GM23338 (cell line): ENCODE measurements at regions not wholly inside any gene's neighbourhood (a gene's known extent, or its start where the extent isn't known, plus 50 kb on each side); places are given as distances from the start of the nearest gene placed in this dataset.

Experiments
- CREB1 ChIP-seq: fragments of 250-450 bp; sonication (Bioruptor Pico); IDR thresholded peaks from 2 replicates; pipeline ENCODE4 v1.5.0; 2020; ENCODE audit warnings: low read depth, mild to moderate bottlenecking, moderate library complexity
- CTCF ChIP-seq, 2 experiments: fragments of 200-600 bp in 1 of 2; sonication (generic) in 1 of 2; conservative IDR thresholded peaks; 2 replicates each; pipeline versions ENCODE4 v1.5.1 to v1.6.1; 2016 to 2017; ENCODE audit warnings: antibody characterized with exemption in 2 of 2, low read depth in 2 of 2, mild to moderate bottlenecking in 2 of 2, moderate library complexity in 1 of 2
- EZH2 ChIP-seq: fragments of 200-600 bp; sonication (generic); IDR thresholded peaks from one replicate; pipeline ENCODE4 v1.8.0; 2017; ENCODE audit warnings: antibody characterized with exemption, mild to moderate bottlenecking, low read depth; ENCODE audit not compliant: unreplicated experiment
- EZH2phosphoT487 ChIP-seq: fragments of 200-600 bp; sonication (generic); IDR thresholded peaks from one replicate; pipeline ENCODE4 v1.8.1; 2018; ENCODE audit warnings: antibody characterized with exemption; ENCODE audit not compliant: unreplicated experiment
- NANOG ChIP-seq: IDR thresholded peaks from 2 replicates; pipeline ENCODE4 v1.6.1; 2016; ENCODE audit warnings: antibody characterized with exemption, borderline replicate concordance
- POLR2AphosphoS5 ChIP-seq: IDR thresholded peaks from 2 replicates; pipeline ENCODE4 v1.6.1; 2016; ENCODE audit warnings: antibody characterized with exemption, low read depth
- REST ChIP-seq: IDR thresholded peaks from one replicate; pipeline ENCODE4 v1.6.1; 2018; ENCODE audit warnings: antibody characterized with exemption; ENCODE audit not compliant: unreplicated experiment
- ZNF331 ChIP-seq: fragments of 250-450 bp; sonication (Bioruptor Pico); IDR thresholded peaks from 2 replicates; pipeline ENCODE4 v1.5.0; 2020; ENCODE audit warnings: low read depth, mild to moderate bottlenecking, moderate library complexity

- TF ChIP-seq CTCF (conservative IDR thresholded peaks at IDR 0.05; ENCODE audit: low read depth in 2 of 2) = no peak
- no peak for TF ChIP-seq EZH2
- no peak for TF ChIP-seq POLR2AphosphoS5
- no peak for TF ChIP-seq REST
- no peak for TF ChIP-seq ZNF331
- no peak for TF ChIP-seq EZH2phosphoT487
- TF ChIP-seq NANOG = no peak
- TF ChIP-seq CREB1 (CRISPR knock-in tag) = no peak
Measured at GRCh38 chr5:15001517-15001916, 129.9 kb upstream of the ANKH start.
